Cardiac septum (tissue), 1 donor: ENCODE measurements at regions not wholly inside any gene's neighbourhood (a gene's known extent, or its start where the extent isn't known, plus 50 kb on each side); places are given as distances from the start of the nearest gene placed in this dataset.
"Not testable (repeated sequence)": the region's sequence is repeated elsewhere in the genome, so short reads cannot be mapped to it uniquely, and the experiment has no call there.

ENCODE experiments used
- DNase-seq: peaks from one replicate; pipeline ENCODE4 v3.0.0-alpha.2; 2020; ENCODE audit warnings: low spot score
- intact Hi-C: fragments of 100-400 bp; cut with DNase I; formaldehyde crosslinking; loops from one replicate; pipeline ENCODE4 v1.14.0; 2022
- donor health status: DM: no; HTN: no; CAD: no.

GRCh38 chr3:153624310-153625030, 462.4 kb downstream of the RAP2B start:
- DNase-seq = no peak
- intact Hi-C loops = loop anchor here (10.0 kb wide), 1 partner anchor 460 kb away; the partner anchor contains the start of gene RAP2B

- intact Hi-C loops = loop anchor here (10.0 kb wide), 1 partner anchor 461 kb away; the partner anchor contains the start of gene RAP2B
- no peak for DNase-seq
These were observed 463.5 kb downstream of the RAP2B start for GRCh38 chr3:153625506-153625905.

GRCh38 chr3:153626158-153626557, 464.1 kb downstream of the RAP2B start:
- no peak for DNase-seq
- intact Hi-C loops = loop anchor here (10.0 kb wide), 1 partner anchor 461 kb away; the partner anchor contains the start of gene RAP2B

GRCh38 chr3:153628591-153628990, 466.6 kb downstream of the RAP2B start:
- DNase-seq = no peak

GRCh38 chr3:153629148-153629547, 467.1 kb downstream of the RAP2B start:
- intact Hi-C loops = loop anchor here (10.0 kb wide), 1 partner anchor 464 kb away; the partner anchor contains the start of gene RAP2B
- DNase-seq = no peak

More at GRCh38 chr3:153628591-153628990, 466.6 kb downstream of the RAP2B start:
- intact Hi-C loops = loop anchor here (10.0 kb wide), 1 partner anchor 464 kb away; the partner anchor contains the start of gene RAP2B

GRCh38 chr3:153631102-153631501, 469.1 kb downstream of the RAP2B start:
- intact Hi-C loops = no loop called here
- DNase-seq = no peak

GRCh38 chr3:153631664-153632063, 469.6 kb downstream of the RAP2B start:
- no peak for DNase-seq
- intact Hi-C loops = no loop called here

GRCh38 chr3:153633407-153633806, 471.4 kb downstream of the RAP2B start:
- intact Hi-C loops = no loop called here
- no peak for DNase-seq

GRCh38 chr3:153634683-153635082, 472.7 kb downstream of the RAP2B start:
- DNase-seq = no peak
- intact Hi-C loops = no loop called here

- no peak for DNase-seq
- intact Hi-C loops = no loop called here
These were observed 477.6 kb downstream of the RAP2B start for GRCh38 chr3:153639631-153640030.

GRCh38 chr3:153640689-153641665, 479.0 kb downstream of the RAP2B start:
- intact Hi-C loops = no loop called here
- no peak for DNase-seq

GRCh38 chr3:153642576-153642975, 478.6 kb upstream of the ARHGEF26 start:
- not testable (repeated sequence) for DNase-seq

GRCh38 chr3:153643471-153643870, 477.7 kb upstream of the ARHGEF26 start:
- DNase-seq, intact Hi-C loops: not testable (repeated sequence)

More at GRCh38 chr3:153642576-153642975, 478.6 kb upstream of the ARHGEF26 start:
- intact Hi-C loops = not testable (repeated sequence)

- intact Hi-C loops = no loop called here
- no peak for DNase-seq
These were observed 471.8 kb upstream of the ARHGEF26 start for GRCh38 chr3:153649286-153649839.

GRCh38 chr3:153652076-153652475, 469.1 kb upstream of the ARHGEF26 start:
- intact Hi-C loops = no loop called here
- DNase-seq = no peak

GRCh38 chr3:153657046-153657445, 464.1 kb upstream of the ARHGEF26 start:
- no peak for DNase-seq
- intact Hi-C loops = no loop called here

- intact Hi-C loops = no loop called here
- no peak for DNase-seq
These were observed 463.7 kb upstream of the ARHGEF26 start for GRCh38 chr3:153657461-153657860.

GRCh38 chr3:153658136-153658535, 463.1 kb upstream of the ARHGEF26 start:
- DNase-seq = no peak
- intact Hi-C loops = no loop called here

GRCh38 chr3:153666991-153667740, 454.0 kb upstream of the ARHGEF26 start:
- DNase-seq = no peak
- intact Hi-C loops = no loop called here
